GM20431 (cell line): ENCODE measurements at regions not wholly inside any gene's neighbourhood (a gene's known extent, or its start where the extent isn't known, plus 50 kb on each side); places are given as distances from the start of the nearest gene placed in this dataset.

Experiments used
- in situ Hi-C: fragments of 300-500 bp; cut with MseI, MboI; formaldehyde crosslinking; loops from one replicate; pipeline ENCODE4 v1.15.0; 2020; ENCODE audit warnings: low sequenced_read_pairs; ENCODE audit not compliant: unreplicated experiment

GRCh38 chr5:96088706-96089498, 127.3 kb upstream of the ELL2 start:
- in situ Hi-C loops: no loop called here

DNA sequence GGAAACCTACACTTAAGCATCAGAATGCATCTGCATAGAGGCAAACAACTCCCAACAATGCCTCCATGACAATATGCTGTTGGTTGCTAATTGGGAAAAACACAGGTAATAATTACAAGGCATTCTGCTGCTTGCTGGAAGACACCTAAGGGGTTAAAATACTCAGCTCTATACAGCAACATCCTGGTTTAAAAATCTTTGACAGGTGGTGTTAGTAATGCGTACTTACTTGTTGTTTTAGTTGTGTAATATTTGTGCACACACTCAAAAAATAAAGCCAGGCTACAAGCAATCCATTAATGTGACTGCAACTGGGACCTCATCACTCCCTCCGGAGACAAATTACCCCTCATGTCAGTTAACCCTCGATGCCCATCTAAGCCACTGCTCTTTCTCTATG, 126.3 kb upstream of the ELL2 start:
- in situ Hi-C loops: no loop called here

- in situ Hi-C loops: no loop called here
Observed at GRCh38 chr5:96084874-96085506, 123.3 kb upstream of the ELL2 start.

- in situ Hi-C loops: no loop called here
Observed at GRCh38 chr5:96083361-96083881, 121.8 kb upstream of the ELL2 start.

DNA sequence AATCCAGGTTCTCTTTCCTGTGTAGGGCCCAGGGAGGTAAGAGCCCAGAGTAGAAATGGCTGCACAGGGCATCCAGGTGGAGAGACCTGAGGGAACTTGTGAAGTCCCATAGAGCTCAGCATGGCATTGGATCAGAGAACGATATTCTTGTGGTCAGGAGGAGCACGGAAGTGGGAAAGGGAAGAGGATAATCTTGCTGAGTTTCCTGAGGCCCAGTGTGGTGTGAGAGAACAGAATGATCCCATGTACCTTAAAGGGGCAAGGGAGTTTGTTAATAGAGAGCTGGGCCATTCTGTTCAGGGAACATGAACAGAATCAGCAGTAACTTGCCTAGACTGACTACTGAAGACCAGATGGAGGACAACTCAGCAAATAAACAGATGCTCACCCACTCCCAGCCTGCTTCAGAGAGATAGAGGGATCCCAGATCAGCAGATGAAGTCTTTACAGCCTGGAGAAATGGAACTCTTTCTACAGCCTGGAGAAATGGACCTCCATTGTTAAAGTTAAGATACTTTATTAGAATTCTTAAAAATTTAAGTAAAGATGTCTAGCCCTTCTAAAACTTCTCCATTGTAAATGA, 119.7 kb upstream of the ELL2 start:
- in situ Hi-C loops: no loop called here

GRCh38 chr5:96080557-96080956, 118.9 kb upstream of the ELL2 start:
- in situ Hi-C loops: no loop called here

DNA sequence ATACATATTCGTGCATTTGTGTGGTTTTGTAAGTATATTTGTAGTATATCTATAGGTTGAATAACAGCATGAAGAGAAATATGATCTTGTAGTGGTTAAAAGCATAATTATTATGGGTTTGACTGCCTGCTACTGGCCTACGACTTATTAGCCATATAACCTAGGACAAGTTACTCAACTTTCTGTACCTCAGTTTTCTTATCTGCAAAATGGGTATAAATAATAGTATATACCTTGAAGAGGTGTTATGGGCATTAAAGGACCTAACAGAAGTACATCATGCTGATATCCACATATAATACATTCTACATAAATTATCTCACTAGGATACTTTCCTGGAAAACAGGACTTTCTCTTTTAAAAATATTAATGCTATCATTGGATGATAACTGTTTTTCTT, 118.3 kb upstream of the ELL2 start:
- in situ Hi-C loops: no loop called here

DNA sequence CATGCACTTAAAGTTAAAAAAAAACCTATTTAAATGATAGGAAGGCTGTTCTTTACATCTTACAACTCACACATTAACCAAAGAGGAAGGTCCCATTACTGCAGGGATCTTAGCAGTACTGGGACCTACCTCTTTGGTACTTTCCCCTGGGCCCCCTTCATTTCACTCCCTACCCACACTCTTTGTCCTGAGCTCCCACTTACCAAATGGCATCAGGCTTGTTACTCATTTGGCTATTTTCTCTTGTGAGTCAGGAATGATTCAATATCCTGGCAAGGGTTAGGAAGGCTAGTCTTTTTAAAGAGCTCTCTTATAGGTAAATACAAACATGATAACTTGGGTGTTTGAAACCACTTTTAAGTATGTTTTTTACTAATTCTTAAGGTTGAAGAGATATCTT, 117.4 kb upstream of the ELL2 start:
- in situ Hi-C loops: no loop called here

GRCh38 chr5:96076451-96076850, 114.8 kb upstream of the ELL2 start:
- in situ Hi-C loops: no loop called here

DNA sequence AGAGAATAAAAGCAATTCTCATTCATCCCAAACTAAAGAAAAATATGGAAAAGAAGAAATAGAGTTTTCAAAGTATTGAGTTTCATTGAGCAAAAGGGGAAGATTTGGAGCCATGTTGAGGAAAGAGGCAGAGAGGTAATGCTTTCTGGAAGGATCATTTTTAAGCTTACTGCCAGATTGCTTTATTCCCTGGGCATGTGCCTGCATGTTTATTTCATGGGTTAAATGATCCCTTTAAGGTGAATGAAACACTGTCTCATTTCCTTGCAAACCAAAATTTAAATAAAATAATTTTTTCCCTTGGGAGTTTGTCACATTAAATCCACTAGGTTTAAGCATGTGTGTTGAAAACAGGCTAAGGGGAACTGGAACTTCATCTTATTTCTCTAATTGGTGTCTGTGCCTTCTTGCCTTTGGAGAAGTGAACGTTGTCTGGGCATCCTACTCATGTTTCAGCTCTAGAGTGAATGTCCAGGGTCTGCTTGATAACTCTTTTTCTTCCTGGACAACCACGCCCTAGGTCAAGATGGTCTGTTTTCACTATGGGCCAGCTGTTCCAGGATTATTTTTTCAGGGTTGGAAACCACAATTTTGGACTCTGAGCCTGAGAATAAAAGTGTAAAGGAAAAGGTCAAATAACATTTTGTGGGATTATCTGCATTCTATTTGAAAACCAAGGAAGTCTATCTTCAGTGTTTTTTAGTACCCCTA, 114.1 kb upstream of the ELL2 start:
- in situ Hi-C loops: no loop called here

- in situ Hi-C loops: no loop called here
Observed at GRCh38 chr5:96074870-96075269, 113.2 kb upstream of the ELL2 start.

DNA sequence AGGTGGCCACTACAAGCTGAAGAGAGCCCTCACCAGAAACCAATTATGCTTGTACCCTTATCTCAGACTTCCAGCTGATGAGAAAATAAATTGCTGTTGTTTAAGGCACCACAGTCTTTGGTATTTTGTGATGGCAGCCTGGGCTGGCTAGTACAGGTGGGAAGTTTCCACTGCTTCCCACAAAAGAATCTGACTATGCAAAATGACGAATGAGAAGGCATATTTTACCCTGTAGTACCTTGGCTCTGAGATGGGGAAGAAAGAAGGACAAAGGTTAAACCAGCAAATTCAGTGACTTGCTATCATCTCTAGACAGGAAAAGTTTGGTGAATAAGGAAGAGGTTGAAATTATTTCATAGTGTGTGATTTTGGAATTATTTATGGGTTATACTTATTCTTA, 112.8 kb upstream of the ELL2 start:
- in situ Hi-C loops: no loop called here

- in situ Hi-C loops: no loop called here
Observed at GRCh38 chr5:96072791-96073165, 111.1 kb upstream of the ELL2 start.

GRCh38 chr5:96072138-96072790, 110.6 kb upstream of the ELL2 start:
- in situ Hi-C loops: no loop called here

DNA sequence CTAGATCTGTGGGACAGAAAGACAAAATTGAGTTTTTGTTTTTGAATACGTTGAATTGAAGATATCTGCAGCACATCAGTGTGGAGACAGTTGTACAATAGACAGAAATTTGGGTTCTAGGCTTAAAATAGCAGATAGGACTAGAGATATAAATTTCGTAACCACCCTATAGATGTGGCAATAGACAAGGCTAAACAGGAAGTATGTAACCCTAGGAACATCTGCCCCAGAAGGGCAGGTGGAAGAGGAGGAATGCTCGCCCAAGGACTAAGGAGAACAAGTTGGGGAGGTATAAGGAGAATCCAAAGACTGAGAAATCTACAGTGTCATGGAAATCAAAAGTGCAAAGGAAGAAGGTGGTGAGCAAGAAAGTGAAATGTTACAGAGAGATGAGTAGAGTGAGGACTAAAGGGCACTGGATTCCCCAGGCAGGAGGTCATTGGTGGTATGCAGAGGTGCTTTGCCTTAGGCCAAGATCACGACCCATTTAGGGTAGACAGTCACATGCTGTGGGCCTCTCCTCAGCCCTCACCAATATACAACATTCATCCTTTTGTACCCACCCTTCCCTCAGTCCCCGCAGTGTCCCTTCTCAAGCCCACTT, 109.1 kb upstream of the ELL2 start:
- in situ Hi-C loops: no loop called here

GRCh38 chr5:96067894-96068614, 106.4 kb upstream of the ELL2 start:
- in situ Hi-C loops: no loop called here

- in situ Hi-C loops: no loop called here
Observed at GRCh38 chr5:96067251-96067650, 105.6 kb upstream of the ELL2 start.

DNA sequence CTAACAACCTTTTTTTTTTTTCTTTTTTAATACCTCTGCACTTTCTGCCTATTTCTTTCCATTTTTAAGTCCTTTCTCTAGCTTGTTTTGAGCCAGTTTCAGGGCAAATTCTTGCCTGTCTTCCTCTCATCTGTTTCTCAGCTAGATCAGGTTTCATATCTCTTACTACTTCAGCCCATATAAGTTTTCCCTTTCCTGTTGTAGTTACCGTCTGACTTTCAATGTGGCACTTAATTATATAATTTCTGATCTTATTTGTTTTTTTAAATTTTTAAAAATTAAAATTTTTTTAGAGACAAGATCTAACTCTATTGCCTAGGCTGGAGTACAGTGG, 104.7 kb upstream of the ELL2 start:
- in situ Hi-C loops: no loop called here

- in situ Hi-C loops: no loop called here
Observed at GRCh38 chr5:96065685-96066385, 104.2 kb upstream of the ELL2 start.
